Hematopoietic multipotent progenitor cell treated with erythropoietin and hydrocortisone succinate and interleukin-3 and kit ligand, for 6 days (in vitro differentiated cells): ENCODE measurements at regions not wholly inside any gene's neighbourhood (a gene's known extent, or its start where the extent isn't known, plus 50 kb on each side); places are given as distances from the start of the nearest gene placed in this dataset.

Experiments used
- DNase-seq: peaks from one replicate; pipeline ENCODE4 v3.0.0-alpha.2; 2015

- DNase-seq: no peak
Observed at GRCh38 chr2:181190711-181191110, 210.3 kb downstream of the UBE2E3 start.

- no peak for DNase-seq
Observed at GRCh38 chr2:181193550-181193949, 213.1 kb downstream of the UBE2E3 start.

GRCh38 chr2:181196401-181196800, 216.0 kb downstream of the UBE2E3 start:
- no peak for DNase-seq

GRCh38 chr2:181197140-181197760, 216.8 kb downstream of the UBE2E3 start:
- DNase-seq: no peak

GRCh38 chr2:181198183-181198864, 217.9 kb downstream of the UBE2E3 start:
- no peak for DNase-seq

- peak; percentile 12 for DNase-seq
Observed at GRCh38 chr2:181203412-181203811, 223.0 kb downstream of the UBE2E3 start.

- no peak for DNase-seq
Observed at GRCh38 chr2:181203916-181204315, 223.5 kb downstream of the UBE2E3 start.

- DNase-seq: no peak
Observed at GRCh38 chr2:181218401-181218821, 238.0 kb downstream of the UBE2E3 start.

- no peak for DNase-seq
Observed at GRCh38 chr2:181223234-181223633, 234.0 kb upstream of the ITGA4 start.

- no peak for DNase-seq
Observed at GRCh38 chr2:181224866-181225265, 232.3 kb upstream of the ITGA4 start.

- no peak for DNase-seq
Observed at GRCh38 chr2:181228661-181229060, 228.5 kb upstream of the ITGA4 start.

- no peak for DNase-seq
Observed at GRCh38 chr2:181231151-181231550, 226.0 kb upstream of the ITGA4 start.

- DNase-seq: no peak
Observed at GRCh38 chr2:181231886-181232621, 225.1 kb upstream of the ITGA4 start.

GRCh38 chr2:181234487-181234891, 222.7 kb upstream of the ITGA4 start:
- DNase-seq: no peak

- no peak for DNase-seq
Observed at GRCh38 chr2:181235011-181235410, 222.2 kb upstream of the ITGA4 start.

- peak; percentile 76 for DNase-seq
Observed at GRCh38 chr2:181235683-181236459, 221.3 kb upstream of the ITGA4 start.

- no peak for DNase-seq
Observed at GRCh38 chr2:181239201-181239799, 217.9 kb upstream of the ITGA4 start.

- DNase-seq: no peak
Observed at GRCh38 chr2:181240844-181241243, 216.3 kb upstream of the ITGA4 start.

- no peak for DNase-seq
Observed at GRCh38 chr2:181241366-181241765, 215.8 kb upstream of the ITGA4 start.

GRCh38 chr2:181241797-181242196, 215.4 kb upstream of the ITGA4 start:
- DNase-seq: no peak

GRCh38 chr2:181242262-181242661, 214.9 kb upstream of the ITGA4 start:
- no peak for DNase-seq

GRCh38 chr2:181243319-181243718, 213.9 kb upstream of the ITGA4 start:
- peak; percentile 32 for DNase-seq

- DNase-seq: no peak
Observed at GRCh38 chr2:181250691-181251090, 206.5 kb upstream of the ITGA4 start.
